ENCODE measurements at regions not wholly inside any gene's neighbourhood (a gene's known extent, or its start where the extent isn't known, plus 50 kb on each side); places are given as distances from the start of the nearest gene placed in this dataset.
A peak's percentile ranks its signal among the peaks of the same experiment; 100 is the strongest.

DNA sequence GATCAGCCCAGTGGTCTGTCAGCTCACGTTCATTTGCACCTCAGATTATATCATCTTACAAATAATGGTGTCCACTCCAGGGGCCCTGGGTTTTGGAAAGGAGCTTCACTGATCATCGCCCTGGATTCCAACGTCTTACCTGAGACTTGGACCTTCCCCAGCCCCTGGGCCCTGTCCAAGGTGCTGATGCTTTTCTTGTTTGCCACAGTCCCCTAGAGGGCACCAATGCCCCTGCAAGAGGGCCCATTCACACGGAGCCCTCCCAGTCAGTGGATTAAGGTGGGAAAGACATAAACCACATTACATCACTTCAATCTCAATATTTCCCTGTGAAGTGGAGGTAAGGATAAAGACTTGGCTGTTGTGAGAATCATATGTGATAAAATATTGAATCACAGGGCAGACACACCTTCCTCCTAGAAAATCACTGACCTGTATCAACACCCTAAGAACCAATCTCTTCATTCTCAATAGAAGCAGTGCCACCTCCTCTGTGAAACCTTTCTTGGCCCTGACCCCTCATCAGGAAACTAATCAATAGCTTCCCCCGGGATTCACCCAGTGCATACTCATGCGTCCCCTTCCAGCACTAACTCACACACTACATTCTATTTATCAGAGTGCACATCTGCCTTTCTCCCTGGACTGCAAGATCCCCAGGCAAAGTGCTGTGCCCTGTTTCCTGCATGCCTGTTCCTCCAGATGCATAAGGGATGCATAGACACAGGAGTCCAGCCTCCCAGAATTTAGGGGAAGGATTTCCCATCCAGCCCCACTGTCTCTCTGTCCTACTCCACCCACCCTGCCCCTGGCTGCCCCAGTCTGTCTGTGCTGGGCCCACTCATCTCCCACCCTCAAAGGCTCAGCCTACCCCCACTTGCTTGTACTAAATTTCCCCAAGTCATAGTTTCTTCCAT is 167.0 kb downstream of the BUD13 start (continued):
- TF ChIP-seq ZNF142 (CRISPR knock-in tag; IDR thresholded peaks at IDR 0.05) (0 out of 2 replicates have a peak, but pooled peaks have one; percentile 51), ZNF572 (CRISPR knock-in tag; IDR thresholded peaks at IDR 0.05) (no peak), ZNF883 (CRISPR knock-in tag; IDR thresholded peaks at IDR 0.05; ENCODE audit: not compliant biosample characterization) (no peak), NBN (conservative IDR thresholded peaks at IDR 0.05) (no peak), ZNF24 (IDR thresholded peaks at IDR 0.05) (no peak), ZNF10 (CRISPR knock-in tag; IDR thresholded peaks at IDR 0.05; ENCODE audit: borderline replicate concordance, low read depth) (no peak), KDM3A (CRISPR knock-in tag; IDR thresholded peaks at IDR 0.05; ENCODE audit: low read depth) (no peak), ZBTB14 (CRISPR knock-in tag; IDR thresholded peaks at IDR 0.05) (no peak), TCF7L2 (IDR thresholded peaks at IDR 0.05; ENCODE audit: low read depth, low read length) (no peak), PAX8 (CRISPR knock-in tag; IDR thresholded peaks at IDR 0.05; ENCODE audit: borderline replicate concordance) (no peak), SALL1 (CRISPR knock-in tag; IDR thresholded peaks at IDR 0.05) (peak; percentile 88), ZMAT5 (CRISPR knock-in tag; IDR thresholded peaks at IDR 0.05; ENCODE audit: borderline replicate concordance, low read depth) (no peak)
- TF ChIP-seq, protein P1, sequence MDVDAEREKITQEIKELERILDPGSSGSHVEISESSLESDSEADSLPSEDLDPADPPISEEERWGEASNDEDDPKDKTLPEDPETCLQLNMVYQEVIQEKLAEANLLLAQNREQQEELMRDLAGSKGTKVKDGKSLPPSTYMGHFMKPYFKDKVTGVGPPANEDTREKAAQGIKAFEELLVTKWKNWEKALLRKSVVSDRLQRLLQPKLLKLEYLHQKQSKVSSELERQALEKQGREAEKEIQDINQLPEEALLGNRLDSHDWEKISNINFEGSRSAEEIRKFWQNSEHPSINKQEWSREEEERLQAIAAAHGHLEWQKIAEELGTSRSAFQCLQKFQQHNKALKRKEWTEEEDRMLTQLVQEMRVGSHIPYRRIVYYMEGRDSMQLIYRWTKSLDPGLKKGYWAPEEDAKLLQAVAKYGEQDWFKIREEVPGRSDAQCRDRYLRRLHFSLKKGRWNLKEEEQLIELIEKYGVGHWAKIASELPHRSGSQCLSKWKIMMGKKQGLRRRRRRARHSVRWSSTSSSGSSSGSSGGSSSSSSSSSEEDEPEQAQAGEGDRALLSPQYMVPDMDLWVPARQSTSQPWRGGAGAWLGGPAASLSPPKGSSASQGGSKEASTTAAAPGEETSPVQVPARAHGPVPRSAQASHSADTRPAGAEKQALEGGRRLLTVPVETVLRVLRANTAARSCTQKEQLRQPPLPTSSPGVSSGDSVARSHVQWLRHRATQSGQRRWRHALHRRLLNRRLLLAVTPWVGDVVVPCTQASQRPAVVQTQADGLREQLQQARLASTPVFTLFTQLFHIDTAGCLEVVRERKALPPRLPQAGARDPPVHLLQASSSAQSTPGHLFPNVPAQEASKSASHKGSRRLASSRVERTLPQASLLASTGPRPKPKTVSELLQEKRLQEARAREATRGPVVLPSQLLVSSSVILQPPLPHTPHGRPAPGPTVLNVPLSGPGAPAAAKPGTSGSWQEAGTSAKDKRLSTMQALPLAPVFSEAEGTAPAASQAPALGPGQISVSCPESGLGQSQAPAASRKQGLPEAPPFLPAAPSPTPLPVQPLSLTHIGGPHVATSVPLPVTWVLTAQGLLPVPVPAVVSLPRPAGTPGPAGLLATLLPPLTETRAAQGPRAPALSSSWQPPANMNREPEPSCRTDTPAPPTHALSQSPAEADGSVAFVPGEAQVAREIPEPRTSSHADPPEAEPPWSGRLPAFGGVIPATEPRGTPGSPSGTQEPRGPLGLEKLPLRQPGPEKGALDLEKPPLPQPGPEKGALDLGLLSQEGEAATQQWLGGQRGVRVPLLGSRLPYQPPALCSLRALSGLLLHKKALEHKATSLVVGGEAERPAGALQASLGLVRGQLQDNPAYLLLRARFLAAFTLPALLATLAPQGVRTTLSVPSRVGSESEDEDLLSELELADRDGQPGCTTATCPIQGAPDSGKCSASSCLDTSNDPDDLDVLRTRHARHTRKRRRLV (CRISPR knock-in tag; IDR thresholded peaks at IDR 0.05): no peak

Measured in HepG2 (cell line).